ENCODE measurements at regions not wholly inside any gene's neighbourhood (a gene's known extent, or its start where the extent isn't known, plus 50 kb on each side); places are given as distances from the start of the nearest gene placed in this dataset.
"Not testable (repeated sequence)": the region's sequence is repeated elsewhere in the genome, so short reads cannot be mapped to it uniquely, and the experiment has no call there.

- H3K27ac Mint-ChIP-seq (ENCODE audit: unreplicated experiment) = no peak overlapping the region
- H3K4me3 Mint-ChIP-seq (ENCODE audit: unreplicated experiment) = no peak overlapping the region
- H3K27me3 Mint-ChIP-seq (ENCODE audit: low read depth, unreplicated experiment) = peaks cover 21% of the 10 kb centered on the region
- H3K9me3 Mint-ChIP-seq (ENCODE audit: unreplicated experiment) = peaks cover 4% of the 10 kb centered on the region
- Histone ChIP-seq H3K27ac (ENCODE audit: low read depth, low read length) (no peak overlapping the region), H3K4me2 (ENCODE audit: low read length) (no peak overlapping the region), H2AFZ (ENCODE audit: low read depth, low read length) (no peak overlapping the region), H3K79me2 (ENCODE audit: insufficient read depth, low read length) (no peaks in the 10 kb centered on the region), H3K4me3 (ENCODE audit: insufficient read depth, low read depth, low read length) (no peak overlapping the region), H3K27me3 (ENCODE audit: insufficient read depth, low read length) (no peaks in the 10 kb centered on the region), H3K9me3 (ENCODE audit: insufficient read depth, low read depth, low read length) (no peaks in the 10 kb centered on the region), H3K4me1 (ENCODE audit: insufficient read depth, low read length) (no peaks in the 10 kb centered on the region), H3K9ac (ENCODE audit: low read length) (no peak overlapping the region), H4K20me1 (ENCODE audit: insufficient read depth, low read length) (no peaks in the 10 kb centered on the region), H3K36me3 (ENCODE audit: insufficient read depth, low read length) (no peaks in the 10 kb centered on the region)
- no peak for DNase-seq (ENCODE audit: low read depth)
- TF ChIP-seq CTCF (IDR thresholded peaks at IDR 0.05; ENCODE audit: insufficient read depth, low read depth, low read length) (no peak), EZH2 (IDR thresholded peaks at IDR 0.05; ENCODE audit: insufficient read depth, low read length) (no peak)
- H3K4me1 Mint-ChIP-seq (ENCODE audit: low read depth, unreplicated experiment) = no peaks in the 10 kb centered on the region
- no peak for FAIRE-seq
- no peaks in the 10 kb centered on the region for H3K36me3 Mint-ChIP-seq (ENCODE audit: low read depth, unreplicated experiment)
These were observed 111.1 kb upstream of the S1PR3 start for GRCh38 chr9:88880199-88880598.

GRCh38 chr9:88884291-88884690 is 107.0 kb upstream of the S1PR3 start:
- H3K27ac Mint-ChIP-seq (ENCODE audit: unreplicated experiment); H3K4me3 Mint-ChIP-seq (ENCODE audit: unreplicated experiment); H3K4me3 ChIP-seq (ENCODE audit: insufficient read depth, low read depth, low read length); H3K4me2 ChIP-seq (ENCODE audit: low read length); H3K4me1 Mint-ChIP-seq (ENCODE audit: low read depth, unreplicated experiment); H3K79me2 ChIP-seq (ENCODE audit: insufficient read depth, low read length); H3K36me3 Mint-ChIP-seq (ENCODE audit: low read depth, unreplicated experiment); H3K27me3 Mint-ChIP-seq (ENCODE audit: low read depth, unreplicated experiment); H3K27me3 ChIP-seq (ENCODE audit: insufficient read depth, low read length); H4K20me1 ChIP-seq (ENCODE audit: insufficient read depth, low read length); DNase-seq (ENCODE audit: low read depth); H3K27ac ChIP-seq (ENCODE audit: low read depth, low read length); H3K36me3 ChIP-seq (ENCODE audit: insufficient read depth, low read length); H3K9ac ChIP-seq (ENCODE audit: low read length); H3K9me3 Mint-ChIP-seq (ENCODE audit: unreplicated experiment); H3K9me3 ChIP-seq (ENCODE audit: insufficient read depth, low read depth, low read length); H3K4me1 ChIP-seq (ENCODE audit: insufficient read depth, low read length); H2AFZ ChIP-seq (ENCODE audit: low read depth, low read length): not testable (repeated sequence)
- FAIRE-seq = peak; percentile 66

DNA sequence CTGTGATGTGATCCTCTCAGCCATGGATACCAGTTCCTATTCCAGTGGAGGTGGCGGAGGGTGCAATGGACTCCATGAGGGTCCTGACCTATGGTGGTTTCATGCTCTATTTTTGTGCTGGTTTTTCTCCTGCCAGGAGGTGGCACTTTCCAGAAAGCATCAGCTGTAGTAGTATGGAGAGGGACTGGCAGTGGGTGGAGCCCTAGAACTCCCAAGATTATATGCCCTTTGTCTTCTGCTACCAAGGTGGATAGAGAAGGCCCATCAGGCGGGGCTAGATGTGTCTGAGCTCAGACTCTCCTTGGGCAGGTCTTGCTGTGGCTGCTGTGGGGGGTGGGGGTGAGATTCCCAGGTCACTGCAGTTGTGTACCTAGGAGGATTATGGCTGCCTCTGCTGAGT is 104.5 kb upstream of the S1PR3 start:
- H3K9ac ChIP-seq (ENCODE audit: low read length); H3K4me3 Mint-ChIP-seq (ENCODE audit: unreplicated experiment); H2AFZ ChIP-seq (ENCODE audit: low read depth, low read length); H4K20me1 ChIP-seq (ENCODE audit: insufficient read depth, low read length); H3K27ac Mint-ChIP-seq (ENCODE audit: unreplicated experiment); H3K27me3 ChIP-seq (ENCODE audit: insufficient read depth, low read length); H3K4me3 ChIP-seq (ENCODE audit: insufficient read depth, low read depth, low read length); FAIRE-seq; H3K27me3 Mint-ChIP-seq (ENCODE audit: low read depth, unreplicated experiment); H3K27ac ChIP-seq (ENCODE audit: low read depth, low read length); H3K36me3 Mint-ChIP-seq (ENCODE audit: low read depth, unreplicated experiment); H3K79me2 ChIP-seq (ENCODE audit: insufficient read depth, low read length); H3K9me3 ChIP-seq (ENCODE audit: insufficient read depth, low read depth, low read length); DNase-seq (ENCODE audit: low read depth); H3K4me2 ChIP-seq (ENCODE audit: low read length); H3K9me3 Mint-ChIP-seq (ENCODE audit: unreplicated experiment); H3K36me3 ChIP-seq (ENCODE audit: insufficient read depth, low read length): not testable (repeated sequence)
- peaks cover 19% of the 10 kb centered on the region for H3K4me1 ChIP-seq (ENCODE audit: insufficient read depth, low read length)
- peaks cover 23% of the 10 kb centered on the region for H3K4me1 Mint-ChIP-seq (ENCODE audit: low read depth, unreplicated experiment)

DNA sequence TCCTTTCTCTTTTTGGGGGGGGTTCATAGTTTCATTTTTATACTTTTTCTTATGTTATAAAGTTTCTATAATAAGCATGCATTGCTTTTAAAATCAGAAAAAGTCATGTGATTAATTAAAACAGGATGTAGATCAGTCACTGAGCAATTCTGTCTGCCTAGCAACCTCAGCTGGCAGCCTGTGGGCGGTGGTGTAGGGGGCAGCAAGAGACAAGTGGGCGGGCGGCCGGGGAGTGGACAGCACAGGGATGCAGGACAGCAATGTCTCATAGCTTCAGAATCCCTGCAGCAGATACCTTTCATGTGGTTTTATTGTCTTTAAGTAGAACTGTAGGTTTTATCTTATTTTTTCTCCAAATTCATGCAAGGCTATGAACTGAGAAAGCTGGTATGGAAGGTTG is 101.9 kb upstream of the S1PR3 start:
- TF ChIP-seq CTCF (IDR thresholded peaks at IDR 0.05; ENCODE audit: insufficient read depth, low read depth, low read length) = no peak
- no peak for TF ChIP-seq EZH2 (IDR thresholded peaks at IDR 0.05; ENCODE audit: insufficient read depth, low read length)
- Histone ChIP-seq H2AFZ (ENCODE audit: low read depth, low read length) (no peak overlapping the region), H3K79me2 (ENCODE audit: insufficient read depth, low read length) (no peaks in the 10 kb centered on the region), H3K27me3 (ENCODE audit: insufficient read depth, low read length) (no peaks in the 10 kb centered on the region), H3K9ac (ENCODE audit: low read length) (no peak overlapping the region), H3K9me3 (ENCODE audit: insufficient read depth, low read depth, low read length) (no peaks in the 10 kb centered on the region), H3K4me3 (ENCODE audit: insufficient read depth, low read depth, low read length) (no peak overlapping the region), H3K27ac (ENCODE audit: low read depth, low read length) (peak overlapping the region; percentile 36), H3K36me3 (ENCODE audit: insufficient read depth, low read length) (no peaks in the 10 kb centered on the region), H3K4me2 (ENCODE audit: low read length) (peak overlapping the region; percentile 45), H3K4me1 (ENCODE audit: insufficient read depth, low read length) (peaks cover 19% of the 10 kb centered on the region), H4K20me1 (ENCODE audit: insufficient read depth, low read length) (no peaks in the 10 kb centered on the region)
- Mint-ChIP-seq H3K36me3 (ENCODE audit: low read depth, unreplicated experiment) (no peaks in the 10 kb centered on the region), H3K4me3 (ENCODE audit: unreplicated experiment) (no peak overlapping the region), H3K4me1 (ENCODE audit: low read depth, unreplicated experiment) (peaks cover 23% of the 10 kb centered on the region), H3K27ac (ENCODE audit: unreplicated experiment) (no peak overlapping the region), H3K27me3 (ENCODE audit: low read depth, unreplicated experiment) (no peaks in the 10 kb centered on the region), H3K9me3 (ENCODE audit: unreplicated experiment) (no peaks in the 10 kb centered on the region)
- no peak for FAIRE-seq
- peak; percentile 65 for DNase-seq (ENCODE audit: low read depth)

Measured in astrocyte (in vitro differentiated cells and primary cell).